Right atrium auricular region (tissue), 2 donors: ENCODE measurements at regions not wholly inside any gene's neighbourhood (a gene's known extent, or its start where the extent isn't known, plus 50 kb on each side); places are given as distances from the start of the nearest gene placed in this dataset.
A peak's percentile ranks its signal among the peaks of the same experiment; 100 is the strongest.

Experiments used
- DNase-seq: peaks from one replicate; pipeline ENCODE4 v3.0.0-alpha.2; 2019; ENCODE audit warnings: low spot score
- H3K27ac ChIP-seq, 2 donors: fragments of 200-600 bp; sonication (generic); 1 replicate in 1 of 2; 2 replicates in 1 of 2; pipeline ENCODE4 v1.5.1; 2016 to 2019
- H3K27me3 ChIP-seq, 2 donors: fragments of 200-600 bp; sonication (generic); one replicate each; pipeline versions ENCODE4 v1.5.1 to v1.6.0; 2017 to 2019
- H3K36me3 ChIP-seq: fragments of 200-600 bp; sonication (generic); one replicate; pipeline ENCODE4 v1.5.1; 2016
- H3K4me1 ChIP-seq, 2 donors: fragments of 200-600 bp; sonication (generic); one replicate each; pipeline versions ENCODE4 v1.5.1 to v1.6.0; 2017 to 2019
- H3K4me3 ChIP-seq, 2 donors: fragments of 200-600 bp; sonication (generic); 1 replicate in 1 of 2; 2 replicates in 1 of 2; pipeline ENCODE4 v1.5.1; 2017 to 2019; ENCODE audit warnings: mild to moderate bottlenecking in 1 of 2, moderate library complexity in 1 of 2
- H3K9me3 ChIP-seq, 2 donors: fragments of 200-600 bp; sonication (generic); one replicate each; pipeline ENCODE4 v1.5.1; 2019
- TF ChIP-seq, protein P1 (sequence below), 2 donors: fragments of 200-600 bp; sonication (generic); IDR thresholded peaks; one replicate each; pipeline ENCODE4 v1.5.1; 2019; ENCODE audit warnings: antibody characterized with exemption in 2 of 2

DNA sequence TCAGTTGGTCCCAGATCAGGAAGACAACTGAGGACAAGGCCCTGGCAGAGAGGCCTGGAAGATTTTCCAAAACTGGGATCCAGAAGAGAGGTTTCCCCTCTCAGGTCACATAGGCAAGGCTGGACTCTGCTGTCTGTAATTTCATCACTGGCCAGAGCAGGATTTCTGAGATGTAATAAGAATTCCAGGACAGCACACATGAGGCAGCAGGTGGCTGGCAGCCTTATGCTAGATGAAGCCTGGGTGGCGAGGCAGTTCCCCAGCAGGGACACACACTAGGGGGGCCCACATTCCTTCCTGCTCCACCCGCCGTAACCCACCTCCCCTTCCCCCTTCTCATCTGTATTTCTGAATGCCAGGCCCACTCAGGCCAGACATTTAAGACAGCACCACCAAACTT, 98.6 kb downstream of the HNRNPLL start:
- no peaks in the 10 kb centered on the region for H3K36me3 ChIP-seq
- H3K4me1 ChIP-seq, result peaks cover 0 to 29% of the 10 kb centered on the region in 2 donors
- no peak for DNase-seq
- no peak overlapping the region for H3K4me3 ChIP-seq
- H3K27ac ChIP-seq, result no peak overlapping the region
- TF ChIP-seq, protein P1, sequence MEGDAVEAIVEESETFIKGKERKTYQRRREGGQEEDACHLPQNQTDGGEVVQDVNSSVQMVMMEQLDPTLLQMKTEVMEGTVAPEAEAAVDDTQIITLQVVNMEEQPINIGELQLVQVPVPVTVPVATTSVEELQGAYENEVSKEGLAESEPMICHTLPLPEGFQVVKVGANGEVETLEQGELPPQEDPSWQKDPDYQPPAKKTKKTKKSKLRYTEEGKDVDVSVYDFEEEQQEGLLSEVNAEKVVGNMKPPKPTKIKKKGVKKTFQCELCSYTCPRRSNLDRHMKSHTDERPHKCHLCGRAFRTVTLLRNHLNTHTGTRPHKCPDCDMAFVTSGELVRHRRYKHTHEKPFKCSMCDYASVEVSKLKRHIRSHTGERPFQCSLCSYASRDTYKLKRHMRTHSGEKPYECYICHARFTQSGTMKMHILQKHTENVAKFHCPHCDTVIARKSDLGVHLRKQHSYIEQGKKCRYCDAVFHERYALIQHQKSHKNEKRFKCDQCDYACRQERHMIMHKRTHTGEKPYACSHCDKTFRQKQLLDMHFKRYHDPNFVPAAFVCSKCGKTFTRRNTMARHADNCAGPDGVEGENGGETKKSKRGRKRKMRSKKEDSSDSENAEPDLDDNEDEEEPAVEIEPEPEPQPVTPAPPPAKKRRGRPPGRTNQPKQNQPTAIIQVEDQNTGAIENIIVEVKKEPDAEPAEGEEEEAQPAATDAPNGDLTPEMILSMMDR (IDR thresholded peaks at IDR 0.05), result no peak
- no peaks in the 10 kb centered on the region for H3K27me3 ChIP-seq
- peaks cover 0 to 9% of the 10 kb centered on the region in 2 donors for H3K9me3 ChIP-seq

DNA sequence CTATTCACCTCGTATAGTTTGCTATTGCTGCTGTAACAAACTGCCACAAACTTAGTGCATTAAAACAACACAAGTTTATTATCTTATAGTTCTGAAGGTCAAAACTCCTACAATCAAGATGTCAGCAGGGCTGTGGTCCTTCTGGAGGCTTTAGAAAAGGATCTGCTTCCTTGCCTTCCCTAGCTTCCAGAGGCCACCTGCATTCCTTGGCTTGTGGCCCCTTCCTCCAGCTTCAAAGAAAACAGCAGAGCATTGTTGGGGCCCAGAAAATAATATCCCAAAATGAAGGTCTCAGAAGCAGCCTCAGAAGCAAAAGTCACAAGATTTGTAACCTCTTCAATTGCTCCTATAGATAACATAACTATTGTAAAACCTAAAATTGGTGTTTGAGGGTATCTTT, 100.6 kb downstream of the HNRNPLL start:
- H3K36me3 ChIP-seq, result no peaks in the 10 kb centered on the region
- H3K27ac ChIP-seq, result no peak overlapping the region
- no peaks in the 10 kb centered on the region for H3K27me3 ChIP-seq
- H3K4me1 ChIP-seq, result peaks cover 0 to 19% of the 10 kb centered on the region in 2 donors
- no peak for DNase-seq
- H3K9me3 ChIP-seq, result peaks cover 0 to 9% of the 10 kb centered on the region in 2 donors
- H3K4me3 ChIP-seq, result no peak overlapping the region
- TF ChIP-seq, protein P1 (IDR thresholded peaks at IDR 0.05), result no peak

DNA sequence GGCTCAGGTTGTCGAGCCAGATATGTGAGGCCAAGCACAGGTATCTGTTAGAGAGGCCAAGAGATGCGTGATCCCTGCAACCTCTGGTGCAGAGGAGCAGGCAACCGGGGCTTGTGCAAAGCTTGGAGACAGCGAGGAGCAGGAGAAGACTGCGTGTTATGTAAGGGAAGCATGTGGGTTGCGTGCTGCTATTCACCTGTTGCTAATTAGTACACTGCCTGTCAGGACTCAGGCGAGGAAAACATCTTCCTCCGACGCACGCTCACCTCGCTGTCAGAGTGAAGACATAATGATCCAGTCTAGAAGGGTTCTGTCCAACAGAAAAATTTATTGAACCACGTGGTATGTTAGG, 102.5 kb downstream of the HNRNPLL start:
- Histone ChIP-seq H3K9me3 (peaks cover 0 to 9% of the 10 kb centered on the region in 2 donors), H3K36me3 (no peaks in the 10 kb centered on the region), H3K27me3 (no peaks in the 10 kb centered on the region), H3K4me3 (no peak overlapping the region), H3K4me1 (peaks cover 0 to 11% of the 10 kb centered on the region in 2 donors), H3K27ac (no peak overlapping the region)
- no peak for DNase-seq
- TF ChIP-seq, protein P1 (IDR thresholded peaks at IDR 0.05), result no peak

DNA sequence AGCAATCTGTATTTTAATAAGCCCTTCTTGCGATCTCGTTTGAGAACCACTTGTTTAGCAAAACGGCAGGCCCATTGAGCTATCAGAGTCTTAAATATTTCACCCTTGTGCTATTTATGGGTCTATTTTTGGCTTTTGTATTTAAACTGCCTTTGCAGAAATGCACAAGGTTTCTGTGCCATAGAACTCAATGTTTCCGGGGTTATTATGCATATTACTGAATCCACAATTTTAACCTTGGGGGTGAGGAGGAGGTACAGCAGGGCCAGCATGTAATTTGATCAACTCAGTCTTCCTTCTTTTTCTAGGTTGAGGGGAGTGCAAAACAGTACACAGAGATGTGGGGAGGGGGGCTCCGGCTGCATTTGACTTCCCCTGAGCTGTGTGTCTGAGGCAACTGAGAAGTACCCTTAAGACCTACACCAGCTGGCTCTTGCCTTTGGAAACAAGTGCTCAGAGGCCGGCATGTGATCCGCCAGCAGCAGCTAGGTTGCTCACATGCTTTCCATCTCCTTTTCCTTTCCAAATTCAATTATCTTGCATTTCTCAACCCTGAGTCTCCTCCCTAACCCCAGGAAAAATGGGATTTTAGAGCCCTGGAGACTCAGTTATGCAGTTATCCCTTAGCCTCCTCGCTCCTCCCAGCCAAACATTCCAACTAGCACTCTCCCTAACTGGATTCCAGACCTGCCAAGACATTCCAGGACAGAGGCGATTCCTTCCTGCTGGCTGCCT, 103.0 kb downstream of the HNRNPLL start:
- DNase-seq, result no peak
- Histone ChIP-seq H3K4me3 (no peak overlapping the region), H3K36me3 (no peaks in the 10 kb centered on the region), H3K27me3 (no peaks in the 10 kb centered on the region), H3K9me3 (peaks cover 0 to 9% of the 10 kb centered on the region in 2 donors), H3K4me1 (peaks cover 0 to 11% of the 10 kb centered on the region in 2 donors), H3K27ac (no peak overlapping the region)
- TF ChIP-seq, protein P1 (IDR thresholded peaks at IDR 0.05), result no peak

DNA sequence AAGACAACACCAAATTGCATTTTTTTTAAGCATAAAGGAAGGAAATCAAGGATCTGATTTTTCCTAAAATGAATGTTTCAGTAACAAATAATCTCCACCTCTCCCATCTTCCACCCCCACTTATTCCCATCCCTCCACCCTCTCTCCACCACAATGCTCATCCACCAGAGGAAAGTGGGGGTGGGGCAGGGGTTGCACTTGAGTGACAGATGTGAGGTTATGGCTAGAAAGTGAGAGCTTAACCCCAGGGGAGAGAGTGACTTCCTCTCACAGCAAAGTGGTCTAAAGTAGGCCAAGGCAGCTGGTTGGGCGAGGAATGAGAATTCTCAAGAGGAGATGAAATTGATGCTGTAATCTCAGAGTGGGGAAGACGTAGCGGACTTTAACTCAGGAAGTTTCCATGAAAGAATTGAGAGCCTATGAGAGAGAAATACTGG, 104.7 kb downstream of the HNRNPLL start:
- TF ChIP-seq, protein P1 (IDR thresholded peaks at IDR 0.05), result no peak
- Histone ChIP-seq H3K4me1 (peaks cover 0 to 11% of the 10 kb centered on the region in 2 donors), H3K36me3 (no peaks in the 10 kb centered on the region), H3K27me3 (no peaks in the 10 kb centered on the region), H3K27ac (peak overlapping the region in 1 of 2 donors; percentile 8), H3K9me3 (peaks cover 0 to 9% of the 10 kb centered on the region in 2 donors), H3K4me3 (no peak overlapping the region)
- DNase-seq, result no peak

DNA sequence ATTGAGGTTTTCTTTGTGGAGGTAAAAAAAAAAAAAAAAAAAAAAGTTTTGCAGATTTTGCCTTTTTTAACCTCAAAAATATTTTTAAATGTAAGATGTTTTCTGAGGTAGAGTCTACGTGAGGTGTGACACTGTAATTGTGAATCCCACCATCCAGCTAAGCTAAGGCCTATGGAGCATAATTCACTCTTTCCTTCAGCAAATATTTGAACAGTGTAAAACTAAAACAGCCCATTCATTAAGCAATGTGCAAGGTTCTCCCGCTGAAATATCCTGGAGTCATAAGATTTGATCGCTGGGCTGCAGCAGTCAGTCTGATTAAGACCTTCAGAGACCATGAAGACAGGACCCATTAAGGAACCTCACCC, 105.1 kb downstream of the HNRNPLL start:
- no peak overlapping the region for H3K4me3 ChIP-seq
- no peaks in the 10 kb centered on the region for H3K36me3 ChIP-seq
- H3K27me3 ChIP-seq, result no peaks in the 10 kb centered on the region
- TF ChIP-seq, protein P1 (IDR thresholded peaks at IDR 0.05), result no peak
- no peak for DNase-seq
- peaks cover 0 to 8% of the 10 kb centered on the region in 2 donors for H3K9me3 ChIP-seq
- H3K4me1 ChIP-seq, result peaks cover 0 to 11% of the 10 kb centered on the region in 2 donors
- no peak overlapping the region for H3K27ac ChIP-seq
